CD4-positive, alpha-beta memory T cell (primary cell): ENCODE measurements at regions not wholly inside any gene's neighbourhood (a gene's known extent, or its start where the extent isn't known, plus 50 kb on each side); places are given as distances from the start of the nearest gene placed in this dataset.
"Not testable (repeated sequence)": the region's sequence is repeated elsewhere in the genome, so short reads cannot be mapped to it uniquely, and the experiment has no call there.

Experiments
- CTCF ChIA-PET: fragments of 350-600 bp; sonication (Branson Sonifier 250); formaldehyde crosslinking; loops from one replicate; lab custom pipeline; 2021; ENCODE audit warnings: inconsistent platforms; ENCODE audit not compliant: partially characterized antibody; lab: Charles Lee
- POLR2A ChIA-PET: fragments of 350-600 bp; sonication (Branson Sonifier 250); formaldehyde crosslinking; loops from one replicate; lab custom pipeline; 2021; ENCODE audit not compliant: partially characterized antibody; lab: Charles Lee
- DNase-seq, 5 donors: peaks; one replicate each; pipeline versions ENCODE4 v3.0.0 to v3.0.0-alpha.2; 2020 to 2022; ENCODE audit warnings: mixed read lengths in 1 of 5
- H3K27ac ChIP-seq: one replicate; pipeline ENCODE4 v1.7.0; 2013; ENCODE audit warnings: low read depth, low read length
- H3K27me3 ChIP-seq: 2 replicates; pipeline ENCODE4 v1.7.0; 2013; ENCODE audit warnings: mild to moderate bottlenecking, low read length, moderate library complexity; ENCODE audit not compliant: insufficient read depth
- H3K36me3 ChIP-seq: 2 replicates; pipeline ENCODE4 v1.7.0; 2013; ENCODE audit warnings: mild to moderate bottlenecking, low read length, moderate library complexity; ENCODE audit not compliant: insufficient read depth
- H3K4me1 ChIP-seq: 2 replicates; pipeline ENCODE4 v1.7.0; 2013; ENCODE audit warnings: mild to moderate bottlenecking, low read length, moderate library complexity; ENCODE audit not compliant: insufficient read depth
- H3K4me3 ChIP-seq, 2 donors: one replicate each; pipeline ENCODE4 v1.7.0; 2013; ENCODE audit warnings: low read length in 2 of 2, mild to moderate bottlenecking in 1 of 2
- H3K9me3 ChIP-seq, 2 donors: one replicate each; pipeline ENCODE4 v1.7.0; 2013; ENCODE audit warnings: low read length in 2 of 2, control low read depth in 1 of 2; ENCODE audit not compliant: control insufficient read depth in 1 of 2
- H3K27ac Mint-ChIP-seq, 7 donors: one replicate each; pipeline ENCODE4 v1.8.0; 2020 to 2021; ENCODE audit warnings: mixed read lengths in 7 of 7, mild to moderate bottlenecking in 6 of 7, inconsistent platforms in 3 of 7, moderate library complexity in 3 of 7
- H3K27me3 Mint-ChIP-seq, 2 donors: one replicate each; pipeline ENCODE4 v1.8.0; 2020 to 2021; ENCODE audit warnings: mixed read lengths in 2 of 2
- H3K36me3 Mint-ChIP-seq, 2 donors: one replicate each; pipeline ENCODE4 v1.8.0; 2020 to 2021; ENCODE audit warnings: mixed read lengths in 2 of 2, inconsistent platforms in 1 of 2, mild to moderate bottlenecking in 1 of 2
- H3K4me1 Mint-ChIP-seq, 4 donors: one replicate each; pipeline ENCODE4 v1.8.0; 2020 to 2021; ENCODE audit warnings: mixed read lengths in 4 of 4, mild to moderate bottlenecking in 1 of 4
- H3K4me3 Mint-ChIP-seq, 8 donors: one replicate each; pipeline ENCODE4 v1.8.0; 2020 to 2021; ENCODE audit warnings: mixed read lengths in 8 of 8, mild to moderate bottlenecking in 7 of 8, moderate library complexity in 6 of 8, inconsistent platforms in 3 of 8
- H3K9me3 Mint-ChIP-seq, 8 donors: one replicate each; pipeline ENCODE4 v1.8.0; 2020 to 2021; ENCODE audit warnings: mixed read lengths in 8 of 8, mild to moderate bottlenecking in 5 of 8, inconsistent platforms in 3 of 8, moderate library complexity in 1 of 8
- intact Hi-C: fragments of 100-400 bp; cut with micrococcal nuclease; formaldehyde crosslinking; loops from one replicate; pipeline ENCODE4 v1.15.1; 2023

- no peak overlapping the region for H3K27ac ChIP-seq
- CTCF ChIA-PET, result no interaction called here
- H3K27ac Mint-ChIP-seq, result no peak overlapping the region
- peaks cover 19 to 22% of the 10 kb centered on the region in 2 donors for H3K27me3 Mint-ChIP-seq
- no peak for DNase-seq
- H3K27me3 ChIP-seq, result no peaks in the 10 kb centered on the region
- H3K4me1 Mint-ChIP-seq, result no peaks in the 10 kb centered on the region
- no peak overlapping the region for H3K4me3 Mint-ChIP-seq
- no peaks in the 10 kb centered on the region for H3K36me3 ChIP-seq
- no peak overlapping the region for H3K4me3 ChIP-seq
- intact Hi-C loops, result no loop called here
- peaks cover 5% of the 10 kb centered on the region for H3K4me1 ChIP-seq
- no peaks in the 10 kb centered on the region for H3K9me3 Mint-ChIP-seq
- H3K9me3 ChIP-seq, result no peaks in the 10 kb centered on the region
- POLR2A ChIA-PET, result no interaction called here
- H3K36me3 Mint-ChIP-seq, result no peaks in the 10 kb centered on the region
Measured at GRCh38 chr14:96705422-96706092, 91.6 kb upstream of the VRK1 start.

- peaks cover 21 to 22% of the 10 kb centered on the region in 2 donors for H3K27me3 Mint-ChIP-seq
- no peak for DNase-seq
- Histone ChIP-seq H3K9me3 (no peaks in the 10 kb centered on the region), H3K27ac (no peak overlapping the region), H3K4me3 (no peak overlapping the region), H3K36me3 (no peaks in the 10 kb centered on the region), H3K4me1 (peaks cover 5% of the 10 kb centered on the region), H3K27me3 (no peaks in the 10 kb centered on the region)
- no peaks in the 10 kb centered on the region for H3K36me3 Mint-ChIP-seq
- H3K9me3 Mint-ChIP-seq, result no peaks in the 10 kb centered on the region
- H3K4me1 Mint-ChIP-seq, result no peaks in the 10 kb centered on the region
- ChIA-PET POLR2A (no interaction called here), CTCF (no interaction called here)
- H3K4me3 Mint-ChIP-seq, result no peak overlapping the region
- no peak overlapping the region for H3K27ac Mint-ChIP-seq
- intact Hi-C loops, result no loop called here
Measured at GRCh38 chr14:96706893-96707292, 90.3 kb upstream of the VRK1 start.

- Mint-ChIP-seq H3K9me3 (no peaks in the 10 kb centered on the region), H3K27me3 (peaks cover 15 to 18% of the 10 kb centered on the region in 2 donors), H3K4me3 (no peak overlapping the region), H3K4me1 (peaks cover 0 to 1% (median 0%) of the 10 kb centered on the region in 4 donors), H3K36me3 (no peaks in the 10 kb centered on the region), H3K27ac (no peak overlapping the region)
- intact Hi-C loops, result no loop called here
- Histone ChIP-seq H3K4me3 (no peak overlapping the region), H3K36me3 (no peaks in the 10 kb centered on the region), H3K27me3 (no peaks in the 10 kb centered on the region), H3K4me1 (peaks cover 5% of the 10 kb centered on the region), H3K9me3 (no peaks in the 10 kb centered on the region), H3K27ac (no peak overlapping the region)
- ChIA-PET CTCF (no interaction called here), POLR2A (no interaction called here)
- DNase-seq, result no peak
Measured at GRCh38 chr14:96710060-96710666, 87.0 kb upstream of the VRK1 start.

GRCh38 chr14:96711559-96712267 is 85.5 kb upstream of the VRK1 start:
- peaks cover 0 to 1% (median 0%) of the 10 kb centered on the region in 4 donors for H3K4me1 Mint-ChIP-seq
- Histone ChIP-seq H3K4me3 (no peak overlapping the region), H3K27me3 (no peaks in the 10 kb centered on the region), H3K4me1 (peaks cover 5% of the 10 kb centered on the region), H3K27ac (no peak overlapping the region), H3K36me3 (no peaks in the 10 kb centered on the region), H3K9me3 (no peaks in the 10 kb centered on the region)
- H3K36me3 Mint-ChIP-seq, result no peaks in the 10 kb centered on the region
- ChIA-PET POLR2A (no interaction called here), CTCF (interaction anchor here (0.5 kb wide), 1 partner anchor 9 kb away, joined by 3 read pairs; no protein-coding TSS in a partner anchor)
- DNase-seq, result no peak
- H3K9me3 Mint-ChIP-seq, result no peaks in the 10 kb centered on the region
- H3K4me3 Mint-ChIP-seq, result no peak overlapping the region
- peaks cover 13 to 18% of the 10 kb centered on the region in 2 donors for H3K27me3 Mint-ChIP-seq
- H3K27ac Mint-ChIP-seq, result no peak overlapping the region
- intact Hi-C loops, result no loop called here

DNA sequence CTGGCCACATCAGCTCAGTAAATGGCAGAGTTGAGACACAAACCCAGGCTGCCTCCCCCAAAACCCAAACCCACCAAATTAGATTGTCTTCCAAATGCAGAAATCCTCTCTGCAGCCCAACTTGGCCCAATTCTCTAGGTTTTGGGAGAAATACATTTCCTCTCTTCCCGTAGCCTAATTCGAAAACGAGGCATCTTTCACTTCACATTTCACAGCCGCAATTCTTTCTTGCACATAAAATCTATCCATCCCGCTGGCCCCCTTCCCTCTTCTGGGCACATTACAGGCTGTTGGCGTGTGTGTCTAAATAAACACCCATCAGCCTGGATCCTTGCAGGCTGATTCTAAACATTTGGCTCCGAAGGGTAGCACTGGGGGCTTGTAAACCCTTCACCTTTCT is 83.8 kb upstream of the VRK1 start:
- Mint-ChIP-seq H3K36me3 (no peaks in the 10 kb centered on the region), H3K4me3 (no peak overlapping the region), H3K27me3 (peaks cover 16 to 18% of the 10 kb centered on the region in 2 donors), H3K9me3 (no peaks in the 10 kb centered on the region), H3K4me1 (peaks cover 0 to 1% (median 0%) of the 10 kb centered on the region in 4 donors), H3K27ac (no peak overlapping the region)
- intact Hi-C loops, result no loop called here
- ChIA-PET POLR2A (no interaction called here), CTCF (no interaction called here)
- DNase-seq, result no peak
- Histone ChIP-seq H3K9me3 (no peaks in the 10 kb centered on the region), H3K36me3 (no peaks in the 10 kb centered on the region), H3K4me1 (peaks cover 5% of the 10 kb centered on the region), H3K27me3 (no peaks in the 10 kb centered on the region), H3K4me3 (no peak overlapping the region), H3K27ac (no peak overlapping the region)

- CTCF ChIA-PET, POLR2A ChIA-PET, H3K4me3 ChIP-seq, H3K27ac Mint-ChIP-seq, intact Hi-C loops, H3K9me3 Mint-ChIP-seq, DNase-seq, H3K4me3 Mint-ChIP-seq, H3K27ac ChIP-seq, H3K9me3 ChIP-seq, H3K4me1 ChIP-seq, H3K36me3 Mint-ChIP-seq, H3K27me3 ChIP-seq, H3K36me3 ChIP-seq, H3K4me1 Mint-ChIP-seq: not testable (repeated sequence)
- peaks cover 16 to 18% of the 10 kb centered on the region in 2 donors for H3K27me3 Mint-ChIP-seq
Measured at GRCh38 chr14:96714537-96714936, 82.6 kb upstream of the VRK1 start.

- intact Hi-C loops, result no loop called here
- no peak overlapping the region for H3K27ac Mint-ChIP-seq
- H3K4me3 Mint-ChIP-seq, result no peak overlapping the region
- ChIA-PET CTCF (no interaction called here), POLR2A (no interaction called here)
- Histone ChIP-seq H3K4me1 (no peaks in the 10 kb centered on the region), H3K4me3 (no peak overlapping the region), H3K27ac (no peak overlapping the region), H3K36me3 (no peaks in the 10 kb centered on the region), H3K9me3 (no peaks in the 10 kb centered on the region), H3K27me3 (no peaks in the 10 kb centered on the region)
- H3K4me1 Mint-ChIP-seq, result peaks cover 0 to 1% (median 0%) of the 10 kb centered on the region in 4 donors
- DNase-seq, result no peak
- no peaks in the 10 kb centered on the region for H3K9me3 Mint-ChIP-seq
- peaks cover 16 to 24% of the 10 kb centered on the region in 2 donors for H3K27me3 Mint-ChIP-seq
- no peaks in the 10 kb centered on the region for H3K36me3 Mint-ChIP-seq
Measured at GRCh38 chr14:96717116-96717515, 80.1 kb upstream of the VRK1 start.
